GM18502 (cell line): ENCODE measurements at regions not wholly inside any gene's neighbourhood (a gene's known extent, or its start where the extent isn't known, plus 50 kb on each side); places are given as distances from the start of the nearest gene placed in this dataset.

Experiments
- ATAC-seq: cut with Tn5 transposase; IDR thresholded peaks from one replicate; pipeline ENCODE4 v1.9.1; 2021; ENCODE audit warnings: mild to moderate bottlenecking; ENCODE audit not compliant: unreplicated experiment, poor library complexity

GRCh38 chr16:86037999-86038925, 139.3 kb downstream of the IRF8 start:
- ATAC-seq = no peak

GRCh38 chr16:86038926-86039310, 140.0 kb downstream of the IRF8 start:
- ATAC-seq = no peak

GRCh38 chr16:86039606-86040005, 140.6 kb downstream of the IRF8 start:
- ATAC-seq = no peak

GRCh38 chr16:86040496-86040895, 141.5 kb downstream of the IRF8 start:
- ATAC-seq = no peak

GRCh38 chr16:86041215-86041614, 142.3 kb downstream of the IRF8 start:
- ATAC-seq = no peak

GRCh38 chr16:86041807-86042206, 142.8 kb downstream of the IRF8 start:
- no peak for ATAC-seq

- ATAC-seq = no peak
Observed at GRCh38 chr16:86042393-86042792, 143.4 kb downstream of the IRF8 start.

- no peak for ATAC-seq
Observed at GRCh38 chr16:86042996-86043725, 144.2 kb downstream of the IRF8 start.

DNA sequence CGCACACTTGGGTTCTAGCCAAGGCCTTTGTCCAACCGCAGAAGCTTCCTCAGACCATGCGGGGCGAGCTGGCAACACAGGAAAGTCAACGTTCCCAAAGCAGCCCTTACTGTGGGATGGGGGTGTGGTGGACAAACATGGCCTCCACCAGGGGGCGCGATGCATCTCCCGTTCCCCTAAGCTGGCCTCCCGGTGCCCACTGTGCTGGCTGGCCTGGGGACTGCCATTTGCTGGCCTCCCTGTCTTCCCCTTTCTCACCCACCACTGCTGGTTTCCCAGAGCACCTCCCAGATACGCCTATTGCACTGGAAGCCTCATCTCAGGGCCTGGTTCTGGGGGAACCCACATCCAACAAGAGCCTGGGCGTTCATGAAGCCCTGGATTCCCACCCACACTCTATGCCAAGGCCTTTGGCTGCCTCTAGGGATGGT, 145.3 kb downstream of the IRF8 start:
- no peak for ATAC-seq

GRCh38 chr16:86044881-86045590, 146.1 kb downstream of the IRF8 start:
- ATAC-seq = no peak

DNA sequence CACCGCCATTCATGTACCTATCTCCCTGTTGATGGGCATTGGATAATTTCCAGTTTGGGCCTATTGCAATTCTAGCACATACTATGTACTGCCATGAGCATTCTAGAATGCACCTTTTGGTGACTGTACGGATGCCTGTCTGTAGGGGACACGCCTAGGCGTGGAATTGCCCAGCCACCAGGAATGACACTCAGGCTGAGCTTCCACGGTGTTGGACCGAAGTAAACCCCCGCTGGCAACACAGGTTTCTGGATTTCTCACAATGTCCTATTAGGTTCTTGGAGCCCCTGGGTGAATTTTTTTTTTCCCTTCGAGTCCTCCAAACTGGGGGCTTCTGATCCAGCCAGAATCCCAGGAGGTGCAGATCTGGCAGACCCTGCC, 146.6 kb downstream of the IRF8 start:
- ATAC-seq = no peak

DNA sequence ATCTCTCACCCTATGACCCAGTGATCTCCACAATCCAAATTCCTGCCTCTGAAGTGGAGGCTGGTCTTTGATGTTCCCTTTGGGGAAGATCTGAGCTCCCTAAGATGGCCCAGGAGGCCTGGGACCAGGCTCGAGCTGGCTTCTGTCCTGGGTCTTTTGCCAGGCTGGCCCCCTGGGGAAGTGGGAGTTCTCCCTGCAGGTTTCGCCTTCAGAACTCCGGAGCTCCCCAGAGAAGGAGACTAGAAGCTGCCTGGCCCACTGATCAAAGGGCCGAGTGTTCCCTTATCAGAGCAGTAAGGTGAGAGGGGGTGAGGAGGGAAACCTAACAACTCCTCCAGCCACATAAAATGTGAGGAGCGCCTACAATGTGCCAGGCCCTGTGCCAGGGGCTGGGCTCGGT, 147.1 kb downstream of the IRF8 start:
- ATAC-seq = no peak

GRCh38 chr16:86046667-86047270, 147.8 kb downstream of the IRF8 start:
- ATAC-seq = no peak

DNA sequence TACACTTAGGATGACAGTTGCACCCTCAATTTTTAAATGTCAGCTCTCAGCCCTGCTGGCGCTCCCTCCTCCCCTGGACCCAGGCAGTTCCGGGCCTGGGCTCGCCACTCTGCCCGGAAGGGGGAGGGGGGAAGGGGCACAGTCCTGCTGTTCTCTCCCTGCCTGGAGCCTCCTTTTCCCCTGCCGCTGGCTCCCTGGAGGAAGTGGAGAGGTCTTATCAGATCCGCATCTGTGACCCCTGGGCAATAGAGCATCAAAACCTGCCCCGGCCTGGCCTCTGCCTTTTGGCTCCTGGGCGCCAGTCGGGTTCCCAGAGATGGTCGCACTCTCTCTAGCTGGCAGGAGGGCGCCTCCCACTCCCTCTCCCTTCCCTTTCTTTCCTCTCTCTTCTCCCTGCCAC, 149.3 kb downstream of the IRF8 start:
- ATAC-seq = no peak

GRCh38 chr16:86048882-86049585, 150.1 kb downstream of the IRF8 start:
- ATAC-seq = no peak

DNA sequence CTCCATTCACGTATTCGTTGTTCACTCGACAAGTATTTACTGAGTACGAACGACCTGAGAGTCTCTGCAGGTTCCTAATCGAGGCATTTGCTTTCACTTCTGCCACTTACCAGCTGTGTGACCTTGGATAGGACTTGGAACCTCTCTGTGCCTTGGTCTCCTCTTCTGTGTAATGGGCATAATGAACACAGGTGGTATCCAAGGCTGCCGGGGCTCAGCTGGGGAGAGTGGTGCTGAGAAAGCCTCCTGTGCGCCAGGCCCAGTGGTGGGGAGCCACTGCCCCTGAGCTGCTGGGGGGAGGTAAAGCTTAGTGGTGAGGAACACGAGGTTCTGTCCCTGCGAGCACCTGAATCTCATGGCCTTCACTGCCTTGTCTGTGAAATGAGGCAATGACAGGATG, 150.7 kb downstream of the IRF8 start:
- no peak for ATAC-seq

GRCh38 chr16:86050111-86050510, 151.1 kb downstream of the IRF8 start:
- no peak for ATAC-seq

DNA sequence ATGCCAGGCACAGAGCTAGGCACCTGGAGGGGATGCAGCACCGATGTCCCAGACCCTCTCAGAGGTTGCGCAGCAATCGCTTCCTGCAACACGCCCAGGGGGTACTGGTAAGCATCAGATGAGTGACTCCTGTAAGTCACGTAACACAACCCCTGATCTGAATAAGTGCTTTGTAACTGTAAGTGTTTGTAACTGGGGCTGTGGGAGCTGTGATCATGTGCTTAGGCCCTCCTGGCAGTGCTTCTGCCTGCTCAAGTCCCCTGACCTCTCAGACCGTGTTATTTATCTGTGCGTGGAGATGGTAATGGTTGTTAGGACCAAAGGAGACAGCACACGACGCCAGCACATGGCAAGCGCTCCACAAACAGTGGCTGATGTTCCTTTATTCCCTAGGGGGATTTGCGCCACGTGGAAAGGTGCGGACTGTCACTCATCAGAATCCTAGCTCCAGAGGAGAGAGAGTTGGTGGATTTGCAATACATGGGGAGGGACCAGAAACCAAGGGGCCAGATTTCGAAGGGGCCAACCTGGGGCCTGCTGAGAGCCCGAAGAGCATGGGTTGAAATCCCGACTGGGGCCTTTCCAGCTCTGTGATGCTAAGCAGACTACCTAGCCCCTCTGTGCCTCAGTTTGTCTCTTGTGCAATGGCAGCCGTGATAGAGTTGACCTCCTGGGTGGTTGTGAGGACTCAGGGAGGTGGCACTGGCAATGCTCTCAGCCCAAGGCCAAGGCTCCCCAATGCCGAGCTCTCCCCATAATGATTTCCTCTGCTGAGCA, 151.8 kb downstream of the IRF8 start:
- ATAC-seq = no peak
